ENCODE measurements at regions not wholly inside any gene's neighbourhood (a gene's known extent, or its start where the extent isn't known, plus 50 kb on each side); places are given as distances from the start of the nearest gene placed in this dataset.

DNA sequence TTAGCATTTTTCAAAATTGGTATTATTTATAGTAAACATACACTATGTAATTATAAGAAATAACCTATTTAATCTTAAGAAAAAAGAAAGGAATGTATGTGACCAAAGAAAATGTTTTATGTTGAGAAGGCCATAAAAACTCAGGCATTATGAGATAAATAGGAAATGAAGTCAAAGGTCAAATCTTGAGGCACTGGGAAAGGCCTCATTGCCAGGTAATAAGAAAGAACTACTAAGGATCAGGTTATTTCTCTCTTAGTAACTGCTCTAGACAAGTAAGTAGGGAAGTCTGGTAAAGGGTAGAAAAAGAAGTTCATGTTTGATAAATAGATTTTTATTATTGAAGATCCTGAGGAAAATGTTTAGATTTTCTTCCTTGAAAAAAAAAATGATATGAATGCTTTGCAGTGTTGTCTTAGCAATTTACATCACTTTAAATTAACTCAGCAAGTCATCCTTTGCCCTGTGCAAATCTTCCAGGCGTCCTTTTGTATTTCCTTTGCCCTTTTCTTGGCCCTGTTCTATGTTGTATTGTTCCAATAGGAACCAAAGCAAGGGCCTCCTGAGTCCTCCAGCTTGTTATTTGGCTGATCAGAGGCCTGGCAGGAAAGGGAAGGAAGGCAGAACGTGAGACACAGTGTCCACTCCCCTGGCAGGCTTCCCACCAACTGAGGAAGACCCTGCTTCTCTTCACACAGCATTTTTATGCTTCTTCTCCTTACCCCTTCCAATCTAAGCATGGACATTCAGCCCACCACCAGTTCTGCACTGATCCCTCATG, 260.4 kb upstream of the MIR17HG start (continued):
- 0 out of 2 replicates have a peak, but pooled peaks have one; percentile 50 for TF ChIP-seq TGIF2 (CRISPR knock-in tag; IDR thresholded peaks at IDR 0.05)
- TF ChIP-seq PRMT5 (CRISPR knock-in tag; IDR thresholded peaks at IDR 0.05), result 0 out of 2 replicates have a peak, but pooled peaks have one; percentile 53

- no peaks in the 10 kb centered on the region for H3K4me1 ChIP-seq (replicated peaks in 1 of 2; ENCODE audit: control insufficient read depth in 2 of 2, insufficient read depth in 2 of 2, low read length in 2 of 2)
- DNase-seq (ENCODE audit: extremely low read depth in 1 of 4, low spot score in 3 of 4), result no peak
- H4K20me1 ChIP-seq (replicated peaks; ENCODE audit: control insufficient read depth, insufficient read depth, low read length), result no peaks in the 10 kb centered on the region
- in situ Hi-C loops (cut with MboI), result no loop called here
- CTCF ChIA-PET (ENCODE audit: low intra/inter-chr PET ratio), result no interaction called here
- no peak for FAIRE-seq
- POLR2A ChIA-PET, result interaction anchor here (1.3 kb wide), 1 partner anchor 10 kb away, joined by 4 read pairs; no protein-coding TSS in a partner anchor
- H3K4me2 ChIP-seq (ENCODE audit: insufficient read depth, low read length), result no peak overlapping the region
- BruUV-seq (replicated peaks), result no TSS peak
- WGBS (ENCODE audit: insufficient coverage, low coverage, missing lambda C conversion rate), result 1% methylated on average over 5 of the region's 5 CpGs
- no peaks in the 10 kb centered on the region for H3K36me3 ChIP-seq (ENCODE audit: control insufficient read depth, insufficient read depth, low read length)
- intact Hi-C loops (cut with micrococcal nuclease), result no loop called here
- H2AFZ ChIP-seq (ENCODE audit: low read depth, low read length), result no peak overlapping the region
- H3K9ac ChIP-seq (ENCODE audit: insufficient read depth in 1 of 2, low read depth in 2 of 2, low read length in 2 of 2), result no peak overlapping the region
- no peak for ATAC-seq
- no peak overlapping the region for H3K4me3 ChIP-seq
- no peaks in the 10 kb centered on the region for H3K79me2 ChIP-seq (ENCODE audit: control insufficient read depth, insufficient read depth, low read length)
- no peaks in the 10 kb centered on the region for H3K9me1 ChIP-seq (ENCODE audit: control insufficient read depth, insufficient read depth, low read length)
- no peak overlapping the region for H3K27ac ChIP-seq (ENCODE audit: extremely low read depth, low read depth, low read length)
- no peaks in the 10 kb centered on the region for H3K27me3 ChIP-seq (ENCODE audit: control insufficient read depth in 2 of 2, insufficient read depth in 2 of 2, low read length in 2 of 2)
- peaks cover 3% of the 10 kb centered on the region; the same call in 1 of the 2 replicates for H3K9me3 ChIP-seq (replicated peaks; ENCODE audit: control insufficient read depth, insufficient read depth, low read depth, low read length)
- TF ChIP-seq ZNF282 (CRISPR knock-in tag; IDR thresholded peaks at IDR 0.05) (peak; percentile 73; the same call in 1 of the 2 replicates), ZNF584 (CRISPR knock-in tag; IDR thresholded peaks at IDR 0.05; ENCODE audit: low read depth) (no peak), NFYB (IDR thresholded peaks at IDR 0.05; ENCODE audit: extremely low read depth, insufficient read length) (no peak), MYNN (IDR thresholded peaks at IDR 0.05) (no peak), MYNN (CRISPR knock-in tag; IDR thresholded peaks at IDR 0.05) (peak; percentile 50; the same call in 1 of the 2 replicates), FOXA1 (IDR thresholded peaks at IDR 0.05; ENCODE audit: borderline replicate concordance) (no peak), RNF2 (IDR thresholded peaks at IDR 0.05) (no peak), GTF2E2 (tag; IDR thresholded peaks at IDR 0.05) (no peak), JUNB (CRISPR knock-in tag; conservative IDR thresholded peaks at IDR 0.05) (0 out of 2 replicates have a peak, but pooled peaks have one; percentile 44), NEUROD1 (IDR thresholded peaks at IDR 0.05; ENCODE audit: borderline replicate concordance, low read depth, low read length, partially characterized antibody) (no peak), DNMT1 (IDR thresholded peaks at IDR 0.05) (no peak), HOMEZ (CRISPR knock-in tag; IDR thresholded peaks at IDR 0.05) (no peak), CHD2 (IDR thresholded peaks at IDR 0.05; ENCODE audit: low read depth, low read length) (no peak)
- TF ChIP-seq, protein P1, sequence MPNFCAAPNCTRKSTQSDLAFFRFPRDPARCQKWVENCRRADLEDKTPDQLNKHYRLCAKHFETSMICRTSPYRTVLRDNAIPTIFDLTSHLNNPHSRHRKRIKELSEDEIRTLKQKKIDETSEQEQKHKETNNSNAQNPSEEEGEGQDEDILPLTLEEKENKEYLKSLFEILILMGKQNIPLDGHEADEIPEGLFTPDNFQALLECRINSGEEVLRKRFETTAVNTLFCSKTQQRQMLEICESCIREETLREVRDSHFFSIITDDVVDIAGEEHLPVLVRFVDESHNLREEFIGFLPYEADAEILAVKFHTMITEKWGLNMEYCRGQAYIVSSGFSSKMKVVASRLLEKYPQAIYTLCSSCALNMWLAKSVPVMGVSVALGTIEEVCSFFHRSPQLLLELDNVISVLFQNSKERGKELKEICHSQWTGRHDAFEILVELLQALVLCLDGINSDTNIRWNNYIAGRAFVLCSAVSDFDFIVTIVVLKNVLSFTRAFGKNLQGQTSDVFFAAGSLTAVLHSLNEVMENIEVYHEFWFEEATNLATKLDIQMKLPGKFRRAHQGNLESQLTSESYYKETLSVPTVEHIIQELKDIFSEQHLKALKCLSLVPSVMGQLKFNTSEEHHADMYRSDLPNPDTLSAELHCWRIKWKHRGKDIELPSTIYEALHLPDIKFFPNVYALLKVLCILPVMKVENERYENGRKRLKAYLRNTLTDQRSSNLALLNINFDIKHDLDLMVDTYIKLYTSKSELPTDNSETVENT (CRISPR knock-in tag; IDR thresholded peaks at IDR 0.05), result no peak
- TF ChIP-seq, protein P2, sequence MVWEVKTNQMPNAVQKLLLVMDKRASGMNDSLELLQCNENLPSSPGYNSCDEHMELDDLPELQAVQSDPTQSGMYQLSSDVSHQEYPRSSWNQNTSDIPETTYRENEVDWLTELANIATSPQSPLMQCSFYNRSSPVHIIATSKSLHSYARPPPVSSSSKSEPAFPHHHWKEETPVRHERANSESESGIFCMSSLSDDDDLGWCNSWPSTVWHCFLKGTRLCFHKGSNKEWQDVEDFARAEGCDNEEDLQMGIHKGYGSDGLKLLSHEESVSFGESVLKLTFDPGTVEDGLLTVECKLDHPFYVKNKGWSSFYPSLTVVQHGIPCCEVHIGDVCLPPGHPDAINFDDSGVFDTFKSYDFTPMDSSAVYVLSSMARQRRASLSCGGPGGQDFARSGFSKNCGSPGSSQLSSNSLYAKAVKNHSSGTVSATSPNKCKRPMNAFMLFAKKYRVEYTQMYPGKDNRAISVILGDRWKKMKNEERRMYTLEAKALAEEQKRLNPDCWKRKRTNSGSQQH (CRISPR knock-in tag; IDR thresholded peaks at IDR 0.05), result no peak
Observed at GRCh38 chr13:91097269-91097668, 250.2 kb upstream of the MIR17HG start.

Data from K562 (cell line).